Right lobe of liver (tissue), 6 donors: ENCODE measurements at regions not wholly inside any gene's neighbourhood (a gene's known extent, or its start where the extent isn't known, plus 50 kb on each side); places are given as distances from the start of the nearest gene placed in this dataset.

Experiments
- ATAC-seq, 4 donors: fragments of 200-7000 bp; cut with Tn5 transposase; one replicate each; pipeline ENCODE4 v1.9.1; 2020; ENCODE audit warnings: mild to moderate bottlenecking in 4 of 4, moderate library complexity in 4 of 4
- DNase-seq, 3 donors: peaks; one replicate each; pipeline ENCODE4 v3.0.0-alpha.2; 2020
- H3K27ac ChIP-seq, 3 donors: fragments of 200-600 bp; one replicate each; pipeline ENCODE4 v1.8.0; 2022
- H3K27me3 ChIP-seq, 2 donors: fragments of 200-600 bp; one replicate each; pipeline ENCODE4 v1.8.0; 2022
- H3K36me3 ChIP-seq, 4 donors: fragments of 200-600 bp; sonication (generic) in 1 of 4; one replicate each; pipeline versions ENCODE4 v1.5.1 to v1.8.0; 2017 to 2022; ENCODE audit warnings: control low read depth in 1 of 4
- H3K4me1 ChIP-seq, 4 donors: fragments of 200-600 bp; sonication (generic) in 1 of 4; one replicate each; pipeline versions ENCODE4 v1.5.1 to v1.8.0; 2017 to 2022; ENCODE audit warnings: control low read depth in 1 of 4
- H3K4me3 ChIP-seq, 3 donors: fragments of 200-600 bp; one replicate each; pipeline ENCODE4 v1.8.0; 2022
- H3K9me3 ChIP-seq, 4 donors: fragments of 200-600 bp; sonication (generic) in 1 of 4; one replicate each; pipeline versions ENCODE4 v1.5.1 to v1.8.0; 2017 to 2022; ENCODE audit warnings: control low read depth in 1 of 4
- CTCF ChIP-seq, 4 donors: fragments of 200-600 bp in 3 of 4; fragments of 450-650 bp in 1 of 4; IDR thresholded peaks; one replicate each; pipeline versions ENCODE4 v1.5.1 to v1.8.0; 2016 to 2022; ENCODE audit warnings: antibody characterized with exemption in 4 of 4, mild to moderate bottlenecking in 2 of 4
- POLR2A ChIP-seq: fragments of 450-650 bp; IDR thresholded peaks from one replicate; pipeline ENCODE4 v1.6.1; 2017; ENCODE audit warnings: antibody characterized with exemption, mild to moderate bottlenecking
- WGBS: methylation state at CpG from one replicate; pipeline ENCODE4 v1.1.6; 2018; ENCODE audit warnings: low coverage, low lambda C conversion rate; ENCODE audit not compliant: insufficient coverage; ENCODE audit errors: missing lambda C conversion rate; 5-methylcytosine and 5-hydroxymethylcytosine counted together
- intact Hi-C, 2 donors: fragments of 100-400 bp; cut with DNase I; formaldehyde crosslinking; loops; one replicate each; pipeline versions ENCODE4 v1.11.2 to v1.14.1; 2022
- donor health status: DM: no; HTN: yes; CAD: no.
- donor health status: DM: no; HTN: no; CAD: no.
- donor health status: DM: no; HTN: no; CAD: no.
- donor health status: DM: no; HTN: yes; CAD: no.
- donor health status: DM: no; HTN: yes; CAD: no.

DNA sequence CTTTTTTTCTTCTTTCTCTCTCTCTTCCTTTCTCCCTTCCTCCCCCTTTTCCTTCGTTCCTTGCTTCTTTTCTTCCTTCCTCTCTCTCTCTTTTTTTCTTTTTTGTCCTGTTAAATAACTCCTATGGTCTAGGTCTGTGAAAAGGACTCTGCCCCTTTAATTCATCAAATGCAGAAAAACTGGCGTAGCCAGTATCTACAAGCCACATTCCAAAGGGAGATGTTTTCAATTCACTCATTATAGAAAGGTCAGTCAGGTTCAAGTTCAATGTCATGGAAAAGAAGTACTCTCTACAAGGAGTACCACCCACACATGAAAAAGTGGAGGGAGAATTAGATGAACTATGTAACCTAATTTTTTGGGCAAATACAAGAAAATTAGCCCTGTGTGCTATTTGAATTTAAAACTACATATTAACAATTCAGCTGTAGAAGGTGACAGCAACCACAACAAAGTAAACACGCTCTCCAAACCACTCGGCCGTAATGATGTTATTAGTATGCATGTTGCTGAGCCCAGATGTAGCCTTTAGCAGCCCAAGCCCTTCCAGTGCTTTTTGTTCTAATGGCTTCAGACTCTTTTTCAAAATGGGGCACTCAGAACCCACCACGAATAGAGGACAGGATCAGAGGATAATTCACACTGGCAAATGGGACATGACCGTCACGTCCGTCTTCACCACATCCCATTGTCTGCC lies 735.4 kb upstream of the FANCL start:
- ATAC-seq = no peak
- Histone ChIP-seq H3K36me3 (no peaks in the 10 kb centered on the region), H3K27me3 (no peaks in the 10 kb centered on the region), H3K9me3 (no peaks in the 10 kb centered on the region), H3K4me1 (no peaks in the 10 kb centered on the region), H3K27ac (no peak overlapping the region), H3K4me3 (no peak overlapping the region)
- intact Hi-C loops = no loop called here
- TF ChIP-seq POLR2A (no peak), CTCF (IDR thresholded peaks at IDR 0.05) (no peak)
- 53% methylated on average over 9 of the region's 9 CpGs for WGBS
- DNase-seq = no peak

GRCh38 chr2:58974881-58975280 lies 733.8 kb upstream of the FANCL start:
- DNase-seq (no peak), ATAC-seq (no peak)
- no peaks in the 10 kb centered on the region for H3K27me3 ChIP-seq
- no peak overlapping the region for H3K4me3 ChIP-seq
- no peaks in the 10 kb centered on the region for H3K4me1 ChIP-seq
- no peak for TF ChIP-seq CTCF (IDR thresholded peaks at IDR 0.05)
- TF ChIP-seq POLR2A = no peak
- WGBS = 66% methylated on average over 7 of the region's 7 CpGs
- no peaks in the 10 kb centered on the region for H3K36me3 ChIP-seq
- H3K9me3 ChIP-seq = no peaks in the 10 kb centered on the region
- H3K27ac ChIP-seq = no peak overlapping the region
- intact Hi-C loops = no loop called here

- DNase-seq (no peak), ATAC-seq (no peak)
- TF ChIP-seq POLR2A = no peak
- no peaks in the 10 kb centered on the region for H3K36me3 ChIP-seq
- WGBS = 52% methylated on average over 2 of the region's 2 CpGs
- no peak overlapping the region for H3K27ac ChIP-seq
- H3K4me1 ChIP-seq = no peaks in the 10 kb centered on the region
- no peaks in the 10 kb centered on the region for H3K9me3 ChIP-seq
- no peak overlapping the region for H3K4me3 ChIP-seq
- intact Hi-C loops = no loop called here
- H3K27me3 ChIP-seq = no peaks in the 10 kb centered on the region
Measured at GRCh38 chr2:58974426-58974825, 733.3 kb upstream of the FANCL start.

DNA sequence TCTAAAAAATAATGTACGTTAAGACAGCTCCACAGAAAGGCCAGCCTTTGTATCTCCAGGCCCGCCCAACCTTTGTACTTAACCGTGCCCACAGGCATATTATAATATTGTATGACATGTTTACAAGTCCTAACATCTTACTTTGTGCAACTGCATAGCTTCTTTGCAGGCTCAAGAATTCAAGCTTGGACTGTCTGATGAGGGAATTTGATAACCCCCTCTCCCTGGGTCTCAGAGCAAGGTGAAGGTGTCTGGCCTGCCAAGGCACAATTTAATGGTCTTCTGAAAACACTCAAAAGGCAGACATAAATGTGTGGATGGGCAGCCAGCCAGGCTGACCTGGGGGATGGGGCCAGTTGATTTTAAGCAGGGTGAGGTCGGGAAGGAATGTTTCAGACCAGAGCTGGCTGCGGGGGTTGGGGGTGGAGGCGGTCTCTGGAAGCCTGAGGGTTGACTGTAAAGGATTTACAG lies 732.7 kb upstream of the FANCL start:
- no peaks in the 10 kb centered on the region for H3K27me3 ChIP-seq
- H3K9me3 ChIP-seq = no peaks in the 10 kb centered on the region
- no peaks in the 10 kb centered on the region for H3K4me1 ChIP-seq
- no peak for DNase-seq
- no peak for ATAC-seq
- no peaks in the 10 kb centered on the region for H3K36me3 ChIP-seq
- intact Hi-C loops = no loop called here
- no peak overlapping the region for H3K27ac ChIP-seq
- WGBS = 49% methylated on average over 5 of the region's 6 CpGs
- no peak overlapping the region for H3K4me3 ChIP-seq
- no peak for TF ChIP-seq CTCF (IDR thresholded peaks at IDR 0.05)
- no peak for TF ChIP-seq POLR2A

DNA sequence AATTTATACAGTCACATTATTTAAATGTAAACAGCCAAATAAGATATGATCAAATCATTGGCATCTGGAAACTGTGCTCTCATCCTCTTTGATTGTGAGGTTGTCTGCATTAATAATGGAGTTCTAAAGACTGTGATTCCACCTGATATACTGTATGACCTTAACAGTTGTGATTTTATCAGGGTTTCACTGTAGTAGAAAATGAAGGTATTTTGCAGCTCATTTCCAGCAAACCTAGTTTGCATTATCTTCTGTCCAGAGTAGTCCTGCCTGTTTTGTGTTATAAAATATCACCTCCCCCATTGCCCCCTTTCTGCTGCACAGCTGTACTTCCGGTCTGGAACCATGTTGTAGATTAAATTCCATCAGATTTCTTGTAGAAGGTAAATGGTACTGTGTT lies 731.6 kb upstream of the FANCL start:
- WGBS = 36% methylated on average over 1 of the region's 1 CpG
- no peaks in the 10 kb centered on the region for H3K27me3 ChIP-seq

More for the DNA sequence above, 731.6 kb upstream of the FANCL start:
- no peaks in the 10 kb centered on the region for H3K9me3 ChIP-seq
- no peak overlapping the region for H3K4me3 ChIP-seq
- intact Hi-C loops = no loop called here
- no peak for ATAC-seq
- H3K27ac ChIP-seq = no peak overlapping the region
- H3K36me3 ChIP-seq = no peaks in the 10 kb centered on the region
- H3K4me1 ChIP-seq = no peaks in the 10 kb centered on the region
- no peak for DNase-seq
- TF ChIP-seq CTCF (IDR thresholded peaks at IDR 0.05) = no peak
- no peak for TF ChIP-seq POLR2A
